Daoy (cell line): ENCODE measurements at regions not wholly inside any gene's neighbourhood (a gene's known extent, or its start where the extent isn't known, plus 50 kb on each side); places are given as distances from the start of the nearest gene placed in this dataset.
"Not testable (repeated sequence)": the region's sequence is repeated elsewhere in the genome, so short reads cannot be mapped to it uniquely, and the experiment has no call there.

Experiments
- DNase-seq: peaks from one replicate; pipeline ENCODE4 v3.0.0-alpha.2; 2015; ENCODE audit warnings: low read depth

DNA sequence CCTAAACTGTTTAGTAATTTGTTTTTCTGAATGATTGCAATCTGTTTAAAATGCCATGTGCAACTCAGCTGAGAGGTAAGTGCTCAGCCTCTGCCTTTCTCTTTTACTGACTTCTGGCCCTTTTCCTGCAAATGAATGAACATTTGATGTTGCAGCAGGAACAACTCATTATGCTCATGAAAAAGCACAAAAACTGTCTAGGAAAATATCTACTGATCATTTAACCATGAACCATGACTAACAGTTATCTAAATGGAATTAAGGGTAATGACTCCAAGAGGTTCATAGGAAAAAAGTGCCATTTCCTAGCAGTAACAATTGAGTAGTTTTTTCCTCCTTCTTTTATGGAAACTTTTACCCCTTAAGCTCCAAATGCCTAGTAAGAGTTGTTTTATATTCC lies 70.6 kb upstream of the ANKH start:
- no peak for DNase-seq

DNA sequence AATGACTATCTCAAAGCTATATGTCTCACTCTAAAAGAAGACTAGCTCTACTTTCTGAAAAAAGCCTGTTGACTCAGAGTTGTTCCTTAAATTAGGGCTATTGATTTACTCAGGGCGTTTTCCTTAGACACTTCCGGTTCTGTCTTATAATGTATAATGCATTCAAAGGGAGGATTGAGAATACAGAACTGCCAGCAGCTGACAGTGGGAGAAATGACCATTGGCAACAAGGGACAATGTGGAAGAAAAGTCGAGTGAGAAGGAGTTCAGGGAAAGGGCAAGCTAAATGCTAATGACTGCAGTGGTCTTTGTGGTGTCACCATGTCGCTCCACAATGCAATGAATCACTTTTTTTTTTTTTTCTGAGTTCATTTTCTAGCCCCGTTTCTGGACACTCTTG lies 65.7 kb upstream of the ANKH start:
- no peak for DNase-seq

DNA sequence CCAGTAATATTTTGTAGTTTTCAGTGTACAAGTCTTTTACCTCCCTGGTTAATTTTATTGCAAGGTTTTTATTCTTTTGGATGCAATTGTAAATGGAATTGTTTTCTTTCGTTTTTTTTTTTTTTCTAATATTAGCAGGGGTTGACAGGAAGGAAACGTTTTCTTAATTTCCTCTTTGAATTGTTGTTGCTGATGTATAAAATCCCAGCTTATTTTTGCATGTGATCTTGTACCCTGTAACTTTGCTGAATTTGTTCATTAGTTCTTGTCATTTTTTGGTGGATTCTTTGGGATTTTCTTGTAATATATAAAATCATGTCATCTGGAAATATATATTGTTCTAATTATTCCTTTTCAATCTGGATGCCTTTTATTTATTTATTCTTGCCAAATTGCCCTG lies 65.0 kb upstream of the ANKH start:
- DNase-seq, result no peak

DNA sequence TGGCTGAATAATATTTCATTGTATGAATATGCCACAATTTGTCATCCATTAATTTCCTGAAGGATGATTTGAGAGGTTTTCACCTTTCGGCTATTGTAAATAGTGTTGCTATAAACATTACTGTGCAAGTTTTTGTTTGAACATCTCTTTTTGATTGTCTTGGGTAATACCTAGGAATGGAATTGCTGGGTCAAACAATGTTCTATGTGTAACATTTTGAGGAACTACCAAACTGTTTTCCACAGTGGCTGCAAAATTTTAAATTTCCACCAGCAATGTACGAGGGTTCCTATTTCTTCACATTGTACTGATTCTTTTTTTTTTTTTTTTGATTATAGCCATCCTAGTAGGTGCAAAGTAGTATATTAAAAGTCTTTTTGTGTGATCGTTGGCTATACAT lies 63.8 kb upstream of the ANKH start:
- DNase-seq, result no peak

DNA sequence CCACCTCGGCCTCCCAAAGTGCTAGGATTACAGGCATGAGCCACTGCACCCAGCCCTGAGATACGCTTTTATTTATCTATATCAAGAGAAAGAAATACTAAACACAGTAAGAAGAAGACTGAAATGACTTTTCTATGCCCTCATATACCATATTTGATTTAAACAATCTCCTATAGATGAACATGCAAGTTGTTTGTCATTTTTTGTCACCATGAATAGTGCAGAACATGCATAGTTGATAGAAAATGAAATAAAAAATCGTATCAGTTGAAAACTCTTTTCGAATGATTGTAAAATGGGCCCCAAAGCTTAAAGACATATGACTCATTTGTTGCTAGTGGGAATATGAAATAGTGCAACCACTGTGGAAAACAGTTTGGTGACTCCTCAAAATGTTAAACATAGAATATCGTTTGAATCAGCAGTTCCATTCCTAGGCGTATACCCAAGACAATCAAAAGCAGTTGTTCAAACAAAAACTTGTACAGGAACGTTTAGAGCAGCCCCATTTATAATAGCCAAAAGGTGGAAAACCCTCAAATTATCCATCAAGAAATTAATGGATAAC lies 61.4 kb upstream of the ANKH start:
- DNase-seq, result no peak

DNA sequence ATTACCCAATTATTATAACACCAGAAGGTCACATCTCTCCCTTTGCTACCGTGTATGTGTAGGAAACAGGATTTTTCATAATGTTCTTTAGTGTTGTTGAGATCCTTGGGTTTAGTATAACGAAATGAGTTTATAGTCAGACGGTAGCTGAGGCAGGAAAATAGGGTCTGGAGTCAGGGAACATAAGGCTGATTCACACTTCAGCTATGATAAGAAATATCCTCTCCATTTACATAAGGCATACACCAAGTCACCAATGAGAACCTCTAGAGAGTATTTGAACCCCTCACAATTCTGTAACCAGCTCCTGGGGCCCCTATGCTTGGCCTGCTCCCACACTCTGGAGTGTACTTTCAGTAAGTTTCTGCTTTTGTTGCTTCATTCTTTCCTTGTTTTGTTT lies 58.9 kb upstream of the ANKH start:
- DNase-seq, result no peak

DNA sequence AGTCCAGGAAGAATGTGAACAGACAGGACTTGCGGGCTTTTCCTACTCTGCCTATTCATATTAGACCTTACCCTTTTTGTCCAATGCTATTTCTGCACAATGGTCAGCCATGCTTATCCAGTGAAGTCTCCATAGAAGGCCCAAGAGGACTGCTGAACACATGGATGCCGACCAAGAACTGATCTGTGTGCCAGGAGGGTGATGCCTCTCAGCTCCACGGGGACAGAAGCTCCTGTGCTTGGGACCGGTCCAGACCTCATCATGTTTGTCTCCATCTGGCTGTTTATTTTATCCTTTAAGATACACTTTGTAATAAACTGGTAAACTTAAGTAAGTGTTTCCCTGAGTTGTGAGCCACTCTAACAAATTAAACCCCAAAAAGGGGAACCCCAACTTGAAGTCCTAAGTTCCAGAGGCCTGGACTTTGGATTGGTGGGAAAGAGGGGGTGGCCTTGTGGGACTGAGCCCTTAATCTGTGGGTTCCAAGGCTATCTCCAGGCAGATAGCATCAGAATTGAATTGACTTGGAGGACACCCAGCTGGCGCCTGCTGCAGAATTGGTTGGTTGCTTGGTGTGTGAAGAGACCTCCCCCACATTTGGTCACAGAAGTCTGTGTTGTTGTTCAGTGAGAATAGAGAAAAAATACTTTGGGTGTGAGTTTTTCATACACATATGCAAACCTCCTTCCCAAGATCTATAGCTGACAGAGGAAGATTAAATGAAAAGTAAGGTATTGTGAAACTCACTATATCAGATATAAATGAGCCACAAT lies 57.9 kb upstream of the ANKH start:
- no peak for DNase-seq

DNA sequence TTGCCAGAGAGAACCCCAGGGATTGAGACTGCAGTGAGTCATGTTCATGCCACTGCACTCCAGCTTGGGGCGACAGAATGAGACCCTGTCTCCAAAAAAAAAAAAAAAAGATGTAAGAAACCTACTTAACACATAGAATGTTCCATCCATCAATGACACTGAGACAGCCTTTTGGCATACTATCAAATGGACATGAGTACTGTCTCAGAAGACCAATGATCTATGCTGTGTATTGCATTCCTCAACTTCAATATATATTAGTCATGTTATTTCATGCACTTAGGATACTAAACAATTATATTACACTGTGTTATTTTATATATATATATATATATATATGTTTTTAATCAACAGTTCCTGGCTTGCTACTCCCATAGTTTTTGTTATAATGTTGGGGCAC lies 57.1 kb upstream of the ANKH start:
- DNase-seq, result no peak

DNA sequence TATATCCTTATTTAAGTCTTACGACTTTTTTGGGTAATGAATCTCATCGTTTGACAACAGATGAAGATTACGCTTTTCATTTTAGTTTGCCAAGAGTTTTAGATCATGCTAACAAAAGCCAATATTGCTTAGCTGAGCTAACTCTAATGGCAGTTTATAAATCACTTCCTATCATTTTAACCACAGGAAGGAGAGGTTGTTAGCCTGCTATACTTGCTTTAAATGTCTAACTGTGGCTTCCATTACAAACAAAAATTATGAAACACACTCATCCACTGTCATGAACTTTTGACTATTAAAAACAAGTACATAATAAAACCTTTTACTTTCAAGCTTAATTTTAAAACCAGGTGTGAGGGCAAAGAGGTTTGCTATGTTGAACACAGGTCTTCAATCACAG lies 53.7 kb upstream of the ANKH start:
- no peak for DNase-seq

DNA sequence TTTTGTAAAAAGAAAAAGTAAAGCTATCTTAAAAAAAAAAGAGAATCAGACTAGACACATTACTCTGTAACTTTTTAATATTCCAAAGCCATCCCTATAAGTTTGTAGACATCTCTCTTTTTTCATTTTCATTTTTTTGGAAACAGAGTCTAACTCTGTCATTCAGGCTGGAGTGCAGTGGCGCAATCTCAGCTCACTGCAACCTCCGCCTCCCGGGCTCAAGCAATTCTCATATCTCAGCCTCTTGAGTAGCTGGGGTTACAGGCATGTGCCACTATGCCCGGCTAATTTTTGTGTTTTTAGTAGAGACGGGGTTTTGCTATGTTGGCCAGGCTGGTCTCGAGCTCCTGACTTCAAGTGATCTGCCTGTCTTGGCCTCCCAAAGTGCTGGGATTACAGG lies 51.4 kb upstream of the ANKH start:
- DNase-seq, result not testable (repeated sequence)

DNA sequence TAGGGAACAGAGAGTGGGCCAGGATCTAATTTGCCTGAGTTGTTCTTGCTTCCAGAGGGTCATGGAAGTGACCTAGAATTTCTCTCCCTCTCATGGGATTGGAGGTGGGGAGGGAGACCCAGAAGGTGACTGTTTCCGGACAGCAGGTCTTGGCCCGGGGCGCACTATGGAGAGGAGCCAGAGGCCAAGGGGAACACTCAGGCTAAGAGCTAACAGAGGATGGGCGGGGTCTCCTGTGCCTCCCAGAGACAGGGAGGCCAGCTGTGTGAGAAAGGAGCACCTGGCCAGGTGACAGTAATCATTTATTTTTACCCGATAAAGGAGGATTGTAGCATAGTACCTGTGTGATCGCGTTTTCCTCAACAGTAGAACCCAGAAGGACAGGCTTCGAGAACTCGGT lies 50.9 kb upstream of the ANKH start:
- DNase-seq, result no peak
